ENCODE measurements at regions not wholly inside any gene's neighbourhood (a gene's known extent, or its start where the extent isn't known, plus 50 kb on each side); places are given as distances from the start of the nearest gene placed in this dataset.

- POLR2A ChIA-PET, result no interaction called here
- no peak for TF ChIP-seq CTCF (IDR thresholded peaks at IDR 0.05; ENCODE audit: control extremely low read depth, extremely low read depth, low read depth, missing control alignments)
- no peak for DNase-seq (ENCODE audit: extremely low spot score)
- CTCF ChIA-PET, result no interaction called here
Observed at GRCh38 chr1:220438741-220439140, 89.2 kb upstream of the MARK1 start.

- ChIA-PET CTCF (interaction anchor here (1.1 to 2.5 kb wide), 4 partner anchors 12 to 136 kb away, joined by 3 to 10 read pairs (median 4); no protein-coding TSS in a partner anchor), POLR2A (no interaction called here)
- DNase-seq (ENCODE audit: extremely low spot score), result no peak
- TF ChIP-seq CTCF (IDR thresholded peaks at IDR 0.05; ENCODE audit: control extremely low read depth, extremely low read depth, low read depth, missing control alignments), result no peak
Observed at GRCh38 chr1:220432408-220432807, 95.5 kb upstream of the MARK1 start.

- no peak for DNase-seq (ENCODE audit: extremely low spot score)
- CTCF ChIA-PET, result interaction anchor here (1.1 to 2.5 kb wide), 4 partner anchors 11 to 135 kb away, joined by 3 to 10 read pairs (median 4); no protein-coding TSS in a partner anchor
- POLR2A ChIA-PET, result no interaction called here
- no peak for TF ChIP-seq CTCF (IDR thresholded peaks at IDR 0.05; ENCODE audit: control extremely low read depth, extremely low read depth, low read depth, missing control alignments)
Observed at GRCh38 chr1:220431554-220432239, 96.2 kb upstream of the MARK1 start.

- CTCF ChIA-PET, result interaction anchor here (0.9 kb wide), 1 partner anchor 13 kb away, joined by 3 read pairs; no protein-coding TSS in a partner anchor
- POLR2A ChIA-PET, result no interaction called here
- DNase-seq (ENCODE audit: extremely low spot score), result no peak
- no peak for TF ChIP-seq CTCF (IDR thresholded peaks at IDR 0.05; ENCODE audit: control extremely low read depth, extremely low read depth, low read depth, missing control alignments)
Observed at GRCh38 chr1:220430586-220430985, 97.3 kb upstream of the MARK1 start.

GRCh38 chr1:220430059-220430458, 97.9 kb upstream of the MARK1 start:
- TF ChIP-seq CTCF (IDR thresholded peaks at IDR 0.05; ENCODE audit: control extremely low read depth, extremely low read depth, low read depth, missing control alignments), result no peak
- ChIA-PET CTCF (interaction anchor here (0.9 kb wide), 1 partner anchor 12 kb away, joined by 3 read pairs; no protein-coding TSS in a partner anchor), POLR2A (no interaction called here)
- DNase-seq (ENCODE audit: extremely low spot score), result no peak

GRCh38 chr1:220426989-220427388, 100.9 kb upstream of the MARK1 start:
- ChIA-PET CTCF (no interaction called here), POLR2A (no interaction called here)
- DNase-seq (ENCODE audit: extremely low spot score), result no peak

More at GRCh38 chr1:220426989-220427388, 100.9 kb upstream of the MARK1 start:
- TF ChIP-seq CTCF (IDR thresholded peaks at IDR 0.05; ENCODE audit: control extremely low read depth, extremely low read depth, low read depth, missing control alignments), result no peak
